Mesendoderm (in vitro differentiated cells): ENCODE measurements at regions not wholly inside any gene's neighbourhood (a gene's known extent, or its start where the extent isn't known, plus 50 kb on each side); places are given as distances from the start of the nearest gene placed in this dataset.
"Not testable (repeated sequence)": the region's sequence is repeated elsewhere in the genome, so short reads cannot be mapped to it uniquely, and the experiment has no call there.

Source experiments
- DNase-seq: peaks from one replicate; pipeline ENCODE4 v3.0.0; 2013
- H2AK5ac ChIP-seq: 2 replicates; pipeline ENCODE4 v1.6.1; 2013; ENCODE audit warnings: low read length, inconsistent platforms
- H2BK120ac ChIP-seq: 2 replicates; pipeline ENCODE4 v1.6.1; 2013; ENCODE audit warnings: low read depth, mild to moderate bottlenecking, low read length, moderate library complexity, mixed read lengths
- H2BK15ac ChIP-seq: replicated peaks from 2 replicates; pipeline ENCODE4 v1.6.1; 2013; ENCODE audit warnings: low read depth, mild to moderate bottlenecking, moderate library complexity
- H2BK5ac ChIP-seq: 2 replicates; pipeline ENCODE4 v1.6.1; 2013; ENCODE audit warnings: low read length, inconsistent platforms
- H3K18ac ChIP-seq: 2 replicates; pipeline ENCODE4 v1.6.1; 2013; ENCODE audit warnings: mild to moderate bottlenecking, low read length, mixed read lengths
- H3K23ac ChIP-seq: one replicate; pipeline ENCODE4 v1.6.1; 2013; ENCODE audit warnings: low read length
- H3K27ac ChIP-seq: 2 replicates; pipeline ENCODE4 v1.5.1; 2013; ENCODE audit warnings: low read depth, mild to moderate bottlenecking, inconsistent platforms, low read length, moderate library complexity
- H3K27me3 ChIP-seq: 2 replicates; pipeline ENCODE4 v1.6.1; 2013; ENCODE audit warnings: low read length, control low read depth, mild to moderate bottlenecking, inconsistent platforms; ENCODE audit not compliant: insufficient read depth, poor library complexity
- H3K36me3 ChIP-seq: 2 replicates; pipeline ENCODE4 v1.6.1; 2013; ENCODE audit warnings: low read length, inconsistent platforms; ENCODE audit not compliant: control insufficient read depth, insufficient read depth
- H3K4ac ChIP-seq: one replicate; pipeline ENCODE4 v1.6.1; 2013; ENCODE audit warnings: low read depth, mild to moderate bottlenecking, low read length, moderate library complexity
- H3K4me1 ChIP-seq: 2 replicates; pipeline ENCODE4 v1.6.1; 2013; ENCODE audit warnings: low read depth, low read length, inconsistent platforms; ENCODE audit not compliant: control insufficient read depth
- H3K4me2 ChIP-seq: 2 replicates; pipeline ENCODE4 v1.6.1; 2013; ENCODE audit warnings: low read length
- H3K4me3 ChIP-seq: 2 replicates; pipeline ENCODE4 v1.5.1; 2013; ENCODE audit warnings: mild to moderate bottlenecking, low read length
- H3K56ac ChIP-seq: one replicate; pipeline ENCODE4 v1.6.1; 2013; ENCODE audit warnings: low read length
- H3K79me1 ChIP-seq: 2 replicates; pipeline ENCODE4 v1.6.1; 2013; ENCODE audit warnings: low read length, inconsistent platforms
- H3K79me2 ChIP-seq: 2 replicates; pipeline ENCODE4 v1.6.1; 2013; ENCODE audit warnings: mild to moderate bottlenecking, low read length; ENCODE audit not compliant: control insufficient read depth, insufficient read depth
- H3K9ac ChIP-seq: 2 replicates; pipeline ENCODE4 v1.6.1; 2013; ENCODE audit warnings: low read length, inconsistent platforms
- H4K5ac ChIP-seq: one replicate; pipeline ENCODE4 v1.6.1; 2013; ENCODE audit warnings: low read length
- H4K8ac ChIP-seq: one replicate; pipeline ENCODE4 v1.6.1; 2013; ENCODE audit warnings: low read depth, mild to moderate bottlenecking, control low read depth, low read length, moderate library complexity
- WGBS: extraction: QIAGEN DNeasy Blood & Tissue Kit; methylation state at CpG from one replicate; pipeline ENCODE4 v1.1.7; 2013; ENCODE audit warnings: low lambda C conversion rate, missing lambda C conversion rate; ENCODE audit not compliant: insufficient coverage; ENCODE audit errors: extremely low coverage; 5-methylcytosine and 5-hydroxymethylcytosine counted together

DNA sequence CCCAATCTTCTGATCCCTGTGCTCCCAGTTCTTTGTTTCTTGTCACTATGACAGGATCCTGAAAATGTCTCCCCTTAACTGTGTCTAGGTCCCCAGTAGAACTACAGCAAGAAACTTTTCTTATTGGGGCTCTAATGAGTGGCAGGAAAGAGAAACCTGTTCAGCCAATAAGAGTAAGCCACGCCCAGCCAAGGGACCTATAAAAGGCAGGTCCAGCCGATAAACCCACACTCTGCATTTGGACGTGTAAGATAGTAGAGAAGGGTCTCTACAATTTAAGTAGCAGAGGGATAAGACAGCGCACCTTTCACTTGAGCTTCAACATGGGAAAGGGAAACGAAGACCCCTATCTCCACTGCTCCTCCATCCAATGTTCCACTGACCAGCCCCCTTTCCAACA, 149.9 kb downstream of the LMLN start:
- no peak overlapping the region for H2BK15ac ChIP-seq
- DNase-seq = no peak
- H3K9ac ChIP-seq = no peak overlapping the region
- H3K36me3 ChIP-seq = no peaks in the 10 kb centered on the region
- no peaks in the 10 kb centered on the region for H3K4me1 ChIP-seq
- H2BK120ac ChIP-seq = no peak overlapping the region
- H3K4me2 ChIP-seq = no peak overlapping the region
- no peak overlapping the region for H3K4me3 ChIP-seq
- no peak overlapping the region for H4K8ac ChIP-seq
- H3K4ac ChIP-seq = no peak overlapping the region
- H2AK5ac ChIP-seq = no peak overlapping the region
- peaks cover 15% of the 10 kb centered on the region for H3K27me3 ChIP-seq
- H3K23ac ChIP-seq = no peak overlapping the region
- no peak overlapping the region for H3K27ac ChIP-seq
- no peaks in the 10 kb centered on the region for H3K79me1 ChIP-seq
- H3K18ac ChIP-seq = no peak overlapping the region
- no peak overlapping the region for H3K56ac ChIP-seq
- no peak overlapping the region for H4K5ac ChIP-seq
- no CpG with 5 or more reads among the region's 5 CpGs for WGBS
- no peak overlapping the region for H2BK5ac ChIP-seq
- no peaks in the 10 kb centered on the region for H3K79me2 ChIP-seq

DNA sequence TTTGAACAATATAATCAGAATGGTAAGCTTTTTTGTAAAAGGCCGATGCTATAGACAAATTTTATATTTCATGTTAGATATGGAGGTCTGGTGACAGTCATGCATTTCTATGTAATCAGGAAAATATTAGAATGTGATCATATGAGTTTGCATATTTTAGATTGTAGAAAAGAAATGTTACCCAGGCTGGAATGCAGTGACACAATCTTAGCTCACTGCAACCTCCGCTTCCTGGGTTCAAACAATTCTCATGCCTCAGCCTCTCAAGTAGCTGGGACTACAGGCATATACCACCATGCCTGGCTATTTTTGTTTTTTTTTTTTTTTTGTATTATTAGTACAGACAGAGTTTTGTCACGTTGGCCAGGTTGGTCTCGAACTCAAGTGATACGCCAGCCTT, 152.0 kb downstream of the LMLN start:
- Histone ChIP-seq H4K8ac (no peak overlapping the region), H2BK120ac (no peak overlapping the region), H2AK5ac (no peak overlapping the region), H3K36me3 (no peaks in the 10 kb centered on the region), H3K4me1 (no peaks in the 10 kb centered on the region), H3K4me2 (no peak overlapping the region), H3K27me3 (peaks cover 15% of the 10 kb centered on the region), H3K18ac (no peak overlapping the region), H2BK5ac (no peak overlapping the region), H3K4me3 (no peak overlapping the region), H3K79me1 (no peaks in the 10 kb centered on the region), H3K23ac (no peak overlapping the region), H2BK15ac (no peak overlapping the region), H3K9ac (no peak overlapping the region), H4K5ac (no peak overlapping the region), H3K27ac (no peak overlapping the region), H3K79me2 (no peaks in the 10 kb centered on the region), H3K4ac (no peak overlapping the region), H3K56ac (no peak overlapping the region)
- WGBS = no CpG with 5 or more reads among the region's 5 CpGs
- DNase-seq = no peak

DNA sequence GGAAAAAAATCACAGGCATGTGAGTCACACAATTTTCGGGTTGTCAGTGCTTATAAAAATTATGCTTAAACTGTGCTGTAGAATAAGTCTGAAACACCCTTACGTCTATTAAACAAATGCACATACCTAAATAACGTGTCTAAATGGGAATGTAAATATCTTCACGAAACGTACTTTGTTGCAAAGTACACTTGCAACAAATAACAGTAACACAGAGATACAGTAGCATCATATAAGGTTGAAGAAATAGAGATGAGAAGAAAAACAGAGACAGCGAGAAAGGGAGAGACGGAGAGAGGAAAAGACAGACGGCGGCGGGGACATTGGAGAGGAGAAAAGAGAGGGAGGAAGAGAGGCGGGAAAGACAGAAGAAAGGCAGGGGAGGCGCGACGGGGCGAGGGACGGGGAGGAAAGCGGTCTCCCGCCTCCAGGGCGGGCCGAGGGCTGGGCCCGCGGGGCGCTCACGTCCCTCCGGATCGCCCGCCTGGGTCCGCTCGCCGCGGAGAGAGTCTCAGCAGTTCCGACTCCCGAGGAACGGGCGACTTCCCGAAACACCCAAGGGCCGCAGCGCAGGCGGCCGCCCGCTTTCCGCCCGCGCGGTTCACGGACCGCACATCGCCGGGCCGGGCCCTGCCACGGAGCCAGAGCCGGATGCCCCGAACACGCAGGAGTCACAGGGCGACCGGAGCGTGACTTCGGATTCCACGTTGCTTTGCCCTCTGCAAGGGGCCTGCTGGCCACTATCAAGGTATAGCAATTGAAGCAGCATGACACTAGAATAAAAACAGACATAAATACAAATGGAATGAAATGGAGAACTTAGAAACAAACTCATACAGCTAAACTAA, 153.4 kb downstream of the LMLN start:
- peak overlapping the region; percentile 74 for H3K56ac ChIP-seq
- peak; percentile 5 for DNase-seq
- H3K79me1 ChIP-seq = no peaks in the 10 kb centered on the region
- no peak overlapping the region for H2BK5ac ChIP-seq
- H3K18ac ChIP-seq = no peak overlapping the region
- H4K5ac ChIP-seq = no peak overlapping the region
- no peaks in the 10 kb centered on the region for H3K4me1 ChIP-seq
- H3K9ac ChIP-seq = peak overlapping the region; percentile 51
- peaks cover 15% of the 10 kb centered on the region for H3K27me3 ChIP-seq
- H3K36me3 ChIP-seq = no peaks in the 10 kb centered on the region
- no peaks in the 10 kb centered on the region for H3K79me2 ChIP-seq
- no peak overlapping the region for H3K4ac ChIP-seq
- H3K4me3 ChIP-seq = no peak overlapping the region
- no CpG with 5 or more reads among the region's 59 CpGs for WGBS
- H3K4me2 ChIP-seq = peak overlapping the region; percentile 31
- no peak overlapping the region for H2AK5ac ChIP-seq
- no peak overlapping the region for H3K27ac ChIP-seq
- peak overlapping the region; percentile 89 for H3K23ac ChIP-seq
- H2BK15ac ChIP-seq = no peak overlapping the region
- H4K8ac ChIP-seq = no peak overlapping the region
- no peak overlapping the region for H2BK120ac ChIP-seq

DNA sequence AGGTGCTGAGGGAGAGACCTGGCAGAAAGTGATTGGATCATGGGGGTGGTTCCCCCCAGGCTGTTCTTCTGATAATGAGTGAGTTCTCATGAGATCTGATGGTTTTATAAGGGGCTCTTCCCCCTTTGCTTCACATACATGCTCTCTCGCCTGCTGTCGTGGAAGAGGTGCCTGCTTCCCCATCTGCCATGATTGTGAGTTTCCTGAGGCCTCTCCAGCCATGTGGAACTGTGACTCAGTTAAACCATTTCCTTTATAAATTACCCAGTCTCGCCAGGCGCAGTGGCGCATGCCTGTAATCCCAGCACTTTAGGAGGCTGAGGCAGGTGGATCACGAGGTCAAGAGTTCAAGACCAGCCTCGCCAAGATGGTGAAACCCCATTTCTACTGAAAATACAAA, 154.5 kb downstream of the LMLN start:
- not testable (repeated sequence) for H3K4me1 ChIP-seq, H3K4me2 ChIP-seq
- peaks cover 15% of the 10 kb centered on the region for H3K27me3 ChIP-seq

DNA sequence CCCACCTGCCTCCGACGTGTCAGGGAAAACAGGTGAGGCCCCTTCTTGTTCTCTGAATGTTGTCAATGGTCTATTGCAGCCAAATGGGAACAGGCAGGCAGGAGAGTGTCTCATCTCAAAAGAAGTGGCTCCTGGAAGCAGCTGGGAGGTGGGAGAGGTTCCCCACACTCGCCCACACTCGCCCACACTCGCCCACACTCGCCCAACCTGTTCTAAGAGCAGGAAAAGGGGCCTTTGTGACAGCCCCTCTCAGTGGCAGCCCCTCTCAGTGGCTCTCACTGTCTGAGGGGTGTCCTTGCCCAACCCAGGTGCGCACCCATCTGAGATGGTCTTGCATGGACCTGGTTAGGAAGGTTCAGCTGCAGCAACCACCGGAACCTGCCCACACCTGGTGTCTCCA, 162.2 kb downstream of the LMLN start:
- H3K27me3 ChIP-seq, H3K4me2 ChIP-seq, H3K18ac ChIP-seq, H3K27ac ChIP-seq, H3K36me3 ChIP-seq, H2AK5ac ChIP-seq, DNase-seq, H2BK15ac ChIP-seq, H3K56ac ChIP-seq, H3K23ac ChIP-seq, H2BK5ac ChIP-seq, H3K4me3 ChIP-seq, H3K4me1 ChIP-seq, H3K4ac ChIP-seq, H3K79me1 ChIP-seq, H4K8ac ChIP-seq, H4K5ac ChIP-seq, H3K9ac ChIP-seq, H3K79me2 ChIP-seq, H2BK120ac ChIP-seq: not testable (repeated sequence)
- WGBS = no CpG with 5 or more reads among the region's 8 CpGs

More for the DNA sequence above, 154.5 kb downstream of the LMLN start:
- not testable (repeated sequence) for H4K8ac ChIP-seq, H3K18ac ChIP-seq, H3K23ac ChIP-seq, H3K79me2 ChIP-seq, H3K36me3 ChIP-seq, H2BK5ac ChIP-seq, H4K5ac ChIP-seq, H3K79me1 ChIP-seq, H3K27ac ChIP-seq, H2BK120ac ChIP-seq, H2AK5ac ChIP-seq, DNase-seq, H3K9ac ChIP-seq, H3K4me3 ChIP-seq, H2BK15ac ChIP-seq, H3K4ac ChIP-seq, H3K56ac ChIP-seq
- no CpG with 5 or more reads among the region's 7 CpGs for WGBS
